ENCODE measurements at regions not wholly inside any gene's neighbourhood (a gene's known extent, or its start where the extent isn't known, plus 50 kb on each side); places are given as distances from the start of the nearest gene placed in this dataset.

DNA sequence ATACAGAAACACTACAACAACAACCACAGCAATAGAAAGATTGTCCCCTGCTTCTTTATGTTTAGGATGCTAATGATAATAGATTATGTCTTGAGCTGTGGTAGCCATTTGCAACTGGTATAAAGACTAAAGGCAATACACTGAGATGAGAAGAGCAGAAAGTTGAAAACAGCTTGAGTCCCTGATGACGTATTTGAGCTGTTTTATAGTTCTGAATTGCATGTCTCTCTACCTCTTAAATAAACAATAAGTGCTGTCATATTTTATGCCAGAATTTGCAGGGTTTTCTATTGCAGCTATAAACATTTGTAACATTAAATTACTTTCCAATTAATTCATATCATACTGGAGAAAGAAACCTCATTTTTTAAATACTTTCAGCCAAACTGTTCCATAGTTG is 1242.0 kb downstream of the LRFN5 start:
- Mint-ChIP-seq H3K4me3 (no peak overlapping the region), H3K27me3 (no peaks in the 10 kb centered on the region), H3K36me3 (ENCODE audit: low read depth) (no peaks in the 10 kb centered on the region), H3K4me1 (no peaks in the 10 kb centered on the region), H3K27ac (no peak overlapping the region), H3K9me3 (peaks cover 23% of the 10 kb centered on the region)
- no peak for ATAC-seq
- DNase-seq, result no peak

DNA sequence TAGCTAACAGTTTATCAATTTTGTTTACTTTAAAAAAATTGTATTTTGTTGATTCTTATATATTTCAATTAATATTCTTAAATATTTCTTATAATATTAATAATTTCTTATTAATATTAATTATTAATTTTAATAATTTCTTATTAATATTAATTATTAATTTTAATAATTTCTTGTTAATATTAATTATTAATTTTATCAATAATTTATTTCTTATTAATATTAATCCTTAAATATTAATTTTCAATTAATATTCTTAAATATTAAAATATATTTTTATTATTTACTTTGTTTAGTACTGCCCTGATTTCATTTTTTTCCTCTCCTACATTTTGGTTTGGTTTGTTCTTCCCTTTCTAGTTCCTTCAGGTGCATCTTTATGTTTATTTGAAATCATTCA is 1208.1 kb downstream of the LRFN5 start:
- DNase-seq, result no peak
- Mint-ChIP-seq H3K27ac (no peak overlapping the region), H3K4me3 (no peak overlapping the region), H3K4me1 (no peaks in the 10 kb centered on the region), H3K36me3 (ENCODE audit: low read depth) (no peaks in the 10 kb centered on the region), H3K9me3 (peaks cover 7% of the 10 kb centered on the region), H3K27me3 (no peaks in the 10 kb centered on the region)
- no peak for ATAC-seq

DNA sequence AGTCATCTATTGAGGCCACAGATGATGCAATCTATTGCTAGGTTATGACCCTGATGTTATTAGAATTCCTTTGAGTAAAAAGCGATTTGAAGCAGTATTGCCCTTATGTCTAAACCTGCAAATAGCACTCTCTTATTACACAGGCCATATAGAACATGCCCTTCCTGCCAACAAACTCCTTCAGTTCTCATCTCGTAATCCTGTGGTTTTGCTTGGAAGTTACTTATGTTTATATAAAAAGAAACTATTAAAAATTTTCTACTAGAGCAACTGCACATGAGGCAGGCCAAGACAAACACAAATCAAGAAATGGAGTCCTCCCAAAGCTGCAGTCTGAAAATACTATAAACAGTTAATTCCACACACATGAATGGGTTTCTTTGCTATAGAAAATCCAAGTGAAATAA is 1200.2 kb downstream of the LRFN5 start:
- DNase-seq, result no peak

DNA sequence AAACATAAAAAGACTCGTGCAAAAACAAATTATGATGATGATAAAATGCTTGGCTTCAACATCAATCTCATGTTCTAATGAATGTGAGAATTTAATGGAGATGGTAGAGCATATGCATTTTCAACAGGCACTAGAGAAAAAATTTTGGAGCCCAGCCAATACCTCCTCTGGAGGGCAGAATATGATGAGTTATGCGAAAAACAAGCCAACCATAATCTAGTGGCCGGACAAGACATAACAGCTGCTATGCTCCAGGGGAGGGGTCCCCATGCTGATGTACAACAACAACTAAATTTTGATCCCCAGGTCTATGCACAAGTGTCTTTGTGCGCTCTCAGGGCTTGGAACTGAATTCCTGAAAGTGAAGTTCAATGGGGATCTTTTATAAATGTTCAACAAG is 1197.5 kb downstream of the LRFN5 start:
- DNase-seq, result no peak
- H3K4me1 Mint-ChIP-seq, result no peaks in the 10 kb centered on the region
- H3K27me3 Mint-ChIP-seq, result no peaks in the 10 kb centered on the region
- H3K27ac Mint-ChIP-seq, result no peak overlapping the region
- peaks cover 10% of the 10 kb centered on the region for H3K9me3 Mint-ChIP-seq
- H3K4me3 Mint-ChIP-seq, result no peak overlapping the region
- ATAC-seq, result no peak
- H3K36me3 Mint-ChIP-seq (ENCODE audit: low read depth), result no peaks in the 10 kb centered on the region

More for the DNA sequence above, 1200.2 kb downstream of the LRFN5 start:
- no peak for ATAC-seq
- no peaks in the 10 kb centered on the region for H3K27me3 Mint-ChIP-seq
- peaks cover 10% of the 10 kb centered on the region for H3K9me3 Mint-ChIP-seq
- no peak overlapping the region for H3K4me3 Mint-ChIP-seq
- H3K4me1 Mint-ChIP-seq, result no peaks in the 10 kb centered on the region
- H3K36me3 Mint-ChIP-seq (ENCODE audit: low read depth), result no peaks in the 10 kb centered on the region
- H3K27ac Mint-ChIP-seq, result no peak overlapping the region

DNA sequence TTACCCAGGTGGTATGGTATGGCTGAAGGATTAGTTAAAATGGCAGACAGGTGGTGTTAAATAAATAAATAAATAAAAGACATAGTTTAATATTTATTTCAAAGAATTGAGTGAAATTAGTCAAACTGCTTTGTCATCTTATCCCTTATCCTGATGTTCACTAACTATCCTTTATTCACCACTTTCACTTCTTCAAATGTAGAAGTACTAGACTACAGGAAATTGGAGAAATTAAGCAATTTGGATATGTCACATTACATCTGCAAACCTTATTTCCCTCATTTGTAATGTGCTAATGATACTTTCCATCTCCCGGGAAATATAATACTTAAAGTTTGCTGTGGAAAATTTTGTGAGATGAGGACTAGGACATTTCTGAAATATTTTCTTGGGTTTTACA is 1195.7 kb downstream of the LRFN5 start:
- DNase-seq (no peak), ATAC-seq (no peak)
- no peak overlapping the region for H3K4me3 Mint-ChIP-seq
- H3K27ac Mint-ChIP-seq, result no peak overlapping the region
- H3K27me3 Mint-ChIP-seq, result no peaks in the 10 kb centered on the region
- no peaks in the 10 kb centered on the region for H3K36me3 Mint-ChIP-seq (ENCODE audit: low read depth)
- no peaks in the 10 kb centered on the region for H3K4me1 Mint-ChIP-seq
- H3K9me3 Mint-ChIP-seq, result peaks cover 18% of the 10 kb centered on the region

DNA sequence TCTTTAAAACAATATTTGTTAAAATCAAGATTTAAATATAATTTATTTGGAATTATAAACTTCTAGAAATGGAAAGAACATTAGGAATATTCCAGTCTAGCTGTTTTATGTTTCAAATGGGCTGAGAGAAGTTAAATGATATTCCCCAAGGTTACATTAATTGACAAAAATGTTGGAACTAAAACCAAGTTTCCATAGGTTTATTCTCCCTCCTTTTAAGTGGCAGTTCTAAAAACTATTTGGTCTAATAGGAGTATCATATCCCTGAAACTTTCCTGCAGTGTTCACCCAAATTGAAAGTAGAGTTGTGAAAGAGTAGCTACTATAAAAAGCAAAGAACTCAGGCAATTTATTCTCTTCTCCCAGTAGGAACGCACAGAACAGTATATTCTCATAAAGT is 1185.5 kb downstream of the LRFN5 start:
- H3K36me3 Mint-ChIP-seq (ENCODE audit: low read depth), result no peaks in the 10 kb centered on the region
- ATAC-seq (no peak), DNase-seq (no peak)
- no peaks in the 10 kb centered on the region for H3K27me3 Mint-ChIP-seq
- H3K4me3 Mint-ChIP-seq, result no peak overlapping the region
- no peaks in the 10 kb centered on the region for H3K4me1 Mint-ChIP-seq
- no peak overlapping the region for H3K27ac Mint-ChIP-seq
- peaks cover 13% of the 10 kb centered on the region for H3K9me3 Mint-ChIP-seq

DNA sequence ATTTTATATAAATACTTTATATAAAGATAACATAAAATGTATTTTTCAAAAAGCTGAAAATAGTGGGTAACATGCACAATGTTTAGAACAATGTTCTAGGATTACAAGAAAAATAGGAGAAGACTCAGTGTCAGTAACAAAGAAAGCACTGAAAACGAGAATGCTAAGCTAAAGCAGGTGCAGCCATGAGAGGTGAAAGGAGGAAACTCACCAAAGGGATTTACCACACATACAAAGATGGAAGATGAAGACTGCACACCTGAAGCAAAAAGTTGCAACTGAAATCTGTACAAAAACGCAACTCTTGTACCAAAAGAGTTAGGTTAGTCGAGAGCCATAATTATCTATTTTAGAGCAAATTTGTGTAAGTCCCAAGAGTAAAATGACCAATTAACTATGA is 1176.1 kb downstream of the LRFN5 start:
- Mint-ChIP-seq H3K4me3 (no peak overlapping the region), H3K4me1 (no peaks in the 10 kb centered on the region), H3K36me3 (ENCODE audit: low read depth) (no peaks in the 10 kb centered on the region), H3K27me3 (no peaks in the 10 kb centered on the region), H3K9me3 (peaks cover 13% of the 10 kb centered on the region), H3K27ac (no peak overlapping the region)
- no peak for ATAC-seq
- no peak for DNase-seq

DNA sequence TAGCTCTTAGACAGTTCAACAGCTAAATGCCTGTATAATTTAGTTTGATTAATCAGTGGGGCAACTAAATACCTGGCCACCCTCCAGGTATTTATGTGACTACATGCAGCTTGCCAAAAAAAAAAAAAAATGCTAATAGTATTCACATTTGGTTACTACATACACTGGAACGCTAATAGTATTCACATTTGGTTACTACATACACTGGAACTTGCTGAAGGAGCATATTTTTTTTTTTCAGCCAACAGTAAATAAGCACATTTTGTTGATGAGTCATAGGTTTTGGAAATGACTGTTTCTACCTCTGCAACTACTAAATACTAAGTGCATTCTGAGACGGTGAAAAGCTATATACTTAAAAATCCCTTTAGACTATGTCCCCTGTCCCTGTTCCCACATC is 1172.3 kb downstream of the LRFN5 start:
- no peaks in the 10 kb centered on the region for H3K27me3 Mint-ChIP-seq
- ATAC-seq (no peak), DNase-seq (no peak)
- no peak overlapping the region for H3K4me3 Mint-ChIP-seq
- no peaks in the 10 kb centered on the region for H3K36me3 Mint-ChIP-seq (ENCODE audit: low read depth)
- no peak overlapping the region for H3K27ac Mint-ChIP-seq
- H3K9me3 Mint-ChIP-seq, result peaks cover 4% of the 10 kb centered on the region
- H3K4me1 Mint-ChIP-seq, result no peaks in the 10 kb centered on the region

DNA sequence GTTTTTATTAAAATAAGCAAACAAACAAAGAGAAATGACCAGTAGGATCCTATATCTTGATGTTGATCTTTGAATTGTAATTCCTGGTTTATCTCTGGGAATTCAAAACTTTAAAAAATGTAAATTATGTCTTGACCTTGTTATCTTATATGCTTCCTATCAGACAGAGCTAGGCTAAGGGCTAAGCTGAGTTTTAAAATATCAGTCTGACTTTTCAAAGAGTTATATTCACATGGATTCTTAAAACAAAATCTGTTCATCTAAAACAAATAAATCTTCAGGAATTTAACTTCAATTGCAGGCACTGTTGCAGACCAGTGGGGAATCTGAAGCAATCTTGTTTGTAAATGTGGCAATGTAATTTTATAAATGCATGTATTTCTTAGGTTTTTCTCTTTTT is 1144.1 kb downstream of the LRFN5 start:
- no peaks in the 10 kb centered on the region for H3K27me3 Mint-ChIP-seq
- H3K4me3 Mint-ChIP-seq, result no peak overlapping the region
- ATAC-seq (no peak), DNase-seq (no peak)
- H3K4me1 Mint-ChIP-seq, result no peaks in the 10 kb centered on the region
- H3K27ac Mint-ChIP-seq, result no peak overlapping the region
- no peaks in the 10 kb centered on the region for H3K36me3 Mint-ChIP-seq (ENCODE audit: low read depth)
- peaks cover 4% of the 10 kb centered on the region for H3K9me3 Mint-ChIP-seq

DNA sequence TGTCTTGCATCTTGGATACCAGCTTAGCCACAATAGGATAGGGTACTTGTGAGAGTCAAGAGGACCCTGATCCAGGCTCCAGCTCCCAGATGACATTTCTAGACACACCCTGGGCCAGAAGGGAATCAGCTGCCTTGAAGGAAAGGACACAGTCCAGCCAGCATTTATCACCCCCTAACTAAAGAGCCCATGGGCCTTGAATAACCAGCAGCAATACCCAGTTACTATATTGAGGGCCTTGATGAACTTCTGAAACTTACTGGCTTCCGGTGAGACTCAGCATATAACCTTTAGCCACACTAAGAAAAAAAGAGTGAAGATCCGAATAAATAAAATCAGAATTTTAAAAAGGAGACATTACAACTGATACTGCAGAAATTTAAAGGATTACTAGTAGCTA is 1135.4 kb downstream of the LRFN5 start:
- Mint-ChIP-seq H3K27ac (no peak overlapping the region), H3K36me3 (ENCODE audit: low read depth) (no peaks in the 10 kb centered on the region), H3K9me3 (peaks cover 11% of the 10 kb centered on the region), H3K4me1 (no peaks in the 10 kb centered on the region), H3K27me3 (no peaks in the 10 kb centered on the region), H3K4me3 (no peak overlapping the region)
- ATAC-seq (no peak), DNase-seq (no peak)

DNA sequence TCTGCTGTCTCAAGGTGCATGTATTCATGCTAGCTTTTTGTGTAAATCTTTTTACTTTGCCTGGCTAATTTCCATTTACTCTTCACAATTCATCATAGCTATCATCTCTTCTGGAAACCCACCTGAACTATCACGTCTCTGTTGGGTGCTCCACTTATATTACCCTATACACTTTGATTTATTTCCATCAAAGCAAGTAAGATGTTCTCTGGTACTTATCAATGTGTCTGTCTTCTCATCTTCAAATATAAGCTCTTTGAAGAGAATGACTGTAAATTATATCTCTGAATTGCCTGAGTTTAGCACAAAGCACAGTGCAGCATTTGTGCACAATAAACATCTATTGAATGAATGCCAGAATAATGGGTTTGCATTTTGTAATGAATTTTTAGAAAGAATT is 1129.7 kb downstream of the LRFN5 start:
- peaks cover 12% of the 10 kb centered on the region for H3K9me3 Mint-ChIP-seq
- no peaks in the 10 kb centered on the region for H3K4me1 Mint-ChIP-seq
- DNase-seq, result no peak
- ATAC-seq, result no peak
- no peaks in the 10 kb centered on the region for H3K27me3 Mint-ChIP-seq
- H3K4me3 Mint-ChIP-seq, result no peak overlapping the region
- no peaks in the 10 kb centered on the region for H3K36me3 Mint-ChIP-seq (ENCODE audit: low read depth)
- no peak overlapping the region for H3K27ac Mint-ChIP-seq

DNA sequence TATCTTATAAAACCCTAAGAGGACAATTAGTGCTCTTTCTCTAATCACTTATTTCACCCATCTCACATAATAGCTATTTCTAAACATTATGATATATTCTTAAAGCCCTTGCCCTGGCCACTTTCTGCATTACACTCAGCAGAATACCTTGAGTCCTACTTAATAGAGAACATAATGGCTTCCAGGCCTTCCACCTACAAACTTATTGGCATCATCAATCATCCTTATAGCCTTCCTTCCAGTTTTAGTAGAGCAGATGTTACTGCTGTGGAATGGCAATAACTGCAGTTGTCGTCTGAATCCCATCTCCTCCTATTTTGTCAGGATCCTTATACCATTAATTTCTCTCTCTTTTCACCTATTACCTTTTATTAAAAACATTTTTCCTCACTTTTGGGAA is 1127.4 kb downstream of the LRFN5 start:
- Mint-ChIP-seq H3K9me3 (peaks cover 9% of the 10 kb centered on the region), H3K27me3 (no peaks in the 10 kb centered on the region), H3K27ac (no peak overlapping the region), H3K4me1 (no peaks in the 10 kb centered on the region), H3K4me3 (no peak overlapping the region), H3K36me3 (ENCODE audit: low read depth) (no peaks in the 10 kb centered on the region)
- DNase-seq, result no peak
- ATAC-seq, result no peak

DNA sequence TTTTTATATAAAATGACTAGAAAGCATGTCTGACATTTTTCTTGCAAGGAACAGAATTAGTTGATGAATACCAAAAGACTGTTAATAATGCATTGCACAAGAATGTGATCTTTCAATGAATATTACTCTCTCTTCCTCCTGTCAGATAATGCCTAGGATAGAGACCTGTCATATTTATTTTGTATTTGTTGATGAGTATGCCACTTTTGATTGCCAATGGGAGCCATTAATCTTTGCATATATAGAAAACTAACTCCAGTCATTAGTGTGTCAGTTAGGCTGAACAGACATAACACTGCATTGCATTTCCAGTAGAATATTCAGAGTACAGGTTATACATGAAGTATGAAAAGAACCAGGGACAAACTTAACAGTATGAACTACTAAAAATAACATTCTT is 1125.3 kb downstream of the LRFN5 start:
- Mint-ChIP-seq H3K4me1 (no peaks in the 10 kb centered on the region), H3K4me3 (no peak overlapping the region), H3K27ac (no peak overlapping the region), H3K27me3 (no peaks in the 10 kb centered on the region), H3K9me3 (peaks cover 14% of the 10 kb centered on the region), H3K36me3 (ENCODE audit: low read depth) (peaks cover 1% of the 10 kb centered on the region)
- no peak for ATAC-seq
- DNase-seq, result no peak

DNA sequence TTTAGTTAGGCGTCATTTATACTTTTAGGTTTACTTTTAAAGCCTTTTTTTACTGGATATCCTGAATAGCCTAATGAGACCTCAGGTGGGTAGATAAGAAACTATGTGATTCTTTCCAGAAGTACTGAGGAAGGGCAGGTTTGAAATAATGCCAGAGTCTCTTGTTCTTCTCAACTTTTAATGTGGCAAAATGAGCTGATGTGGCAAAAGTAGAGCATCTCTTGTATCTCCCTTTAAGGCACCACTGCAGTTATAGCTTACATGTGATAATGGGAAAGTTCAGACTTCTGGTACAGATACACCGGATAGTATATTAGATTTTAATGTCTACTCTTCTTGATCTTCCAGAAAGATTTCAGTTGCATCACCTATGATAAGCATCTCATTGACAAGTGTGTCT is 1124.8 kb downstream of the LRFN5 start:
- no peak for DNase-seq
- Mint-ChIP-seq H3K27ac (no peak overlapping the region), H3K36me3 (ENCODE audit: low read depth) (peaks cover 1% of the 10 kb centered on the region), H3K4me3 (no peak overlapping the region), H3K4me1 (no peaks in the 10 kb centered on the region), H3K9me3 (peaks cover 13% of the 10 kb centered on the region), H3K27me3 (no peaks in the 10 kb centered on the region)
- ATAC-seq, result no peak

DNA sequence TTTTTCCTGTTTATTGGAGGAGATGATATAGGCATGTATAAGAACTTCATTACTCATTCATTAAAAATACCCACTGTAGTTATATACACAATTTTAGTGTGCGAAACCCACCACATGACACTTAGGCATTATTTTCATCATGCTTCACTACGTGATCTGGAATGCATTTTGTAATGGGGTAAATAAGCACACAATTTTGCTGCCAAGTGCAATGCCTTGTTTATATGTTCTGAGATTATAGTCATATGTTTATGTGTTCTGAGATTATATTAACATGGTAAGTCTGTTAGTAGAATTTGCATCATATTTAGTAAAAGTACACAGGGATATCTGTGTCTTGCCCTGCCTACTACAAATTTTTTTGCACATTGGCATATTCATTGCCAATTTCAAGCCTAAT is 1123.0 kb downstream of the LRFN5 start:
- H3K36me3 Mint-ChIP-seq (ENCODE audit: low read depth), result peaks cover 1% of the 10 kb centered on the region
- no peak overlapping the region for H3K27ac Mint-ChIP-seq

DNA sequence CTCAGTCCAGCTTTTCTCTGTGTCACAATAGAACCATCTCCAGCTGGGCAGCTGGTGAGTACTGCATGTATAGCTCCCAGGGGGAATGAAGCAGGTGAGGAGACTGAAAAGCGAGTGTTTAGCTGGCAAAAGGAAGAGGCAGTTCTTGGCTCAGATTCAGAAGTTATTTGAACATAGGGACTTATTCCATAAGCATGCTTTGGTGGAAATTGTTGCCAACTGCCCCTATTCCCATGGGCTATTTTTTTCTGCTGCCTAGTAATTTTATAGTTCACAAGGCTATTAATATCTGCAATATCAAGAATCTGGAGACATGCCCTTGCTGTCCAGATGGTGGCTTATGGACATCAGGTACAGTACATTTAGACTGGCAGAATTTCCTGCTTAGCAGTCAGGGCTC is 1112.7 kb downstream of the LRFN5 start:
- no peaks in the 10 kb centered on the region for H3K27me3 Mint-ChIP-seq

More for the DNA sequence above, 1123.0 kb downstream of the LRFN5 start:
- Mint-ChIP-seq H3K9me3 (peaks cover 10% of the 10 kb centered on the region), H3K4me1 (no peaks in the 10 kb centered on the region), H3K27me3 (no peaks in the 10 kb centered on the region), H3K4me3 (no peak overlapping the region)
- DNase-seq, result no peak
- no peak for ATAC-seq

More for the DNA sequence above, 1112.7 kb downstream of the LRFN5 start:
- no peak for DNase-seq
- Mint-ChIP-seq H3K4me1 (no peaks in the 10 kb centered on the region), H3K4me3 (no peak overlapping the region), H3K9me3 (peaks cover 11% of the 10 kb centered on the region), H3K36me3 (ENCODE audit: low read depth) (no peaks in the 10 kb centered on the region), H3K27ac (no peak overlapping the region)
- ATAC-seq, result no peak
